ENCODE measurements at regions not wholly inside any gene's neighbourhood (a gene's known extent, or its start where the extent isn't known, plus 50 kb on each side); places are given as distances from the start of the nearest gene placed in this dataset.

DNA sequence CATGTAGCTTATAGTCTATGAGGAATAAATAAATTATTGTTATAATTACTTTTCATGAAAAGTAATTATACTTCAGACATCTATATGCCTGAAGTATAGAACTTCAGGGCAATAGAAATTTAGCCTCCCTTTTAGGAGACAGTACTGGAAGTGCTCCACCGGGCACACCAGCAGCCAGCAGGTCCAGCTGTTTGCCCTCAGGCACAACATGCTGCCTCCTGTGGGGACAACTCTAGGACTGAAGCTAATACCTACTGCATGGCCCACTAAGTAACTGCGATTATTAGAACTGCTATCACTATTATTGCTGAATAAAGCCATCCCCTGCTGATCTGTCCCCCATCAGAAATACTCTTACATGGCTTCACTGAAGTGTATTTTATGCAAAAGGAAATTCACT lies 329.6 kb downstream of the MED10 start:
- no peak overlapping the region for H3K4me3 ChIP-seq (replicated peaks in 1 of 3)
- no peaks in the 10 kb centered on the region for H3K27me3 ChIP-seq
- no peaks in the 10 kb centered on the region for H3K9me3 ChIP-seq
- DNase-seq = no peak
- no peaks in the 10 kb centered on the region for H3K36me3 ChIP-seq
- no peaks in the 10 kb centered on the region for H3K4me1 ChIP-seq
- TF ChIP-seq POLR2A (IDR thresholded peaks at IDR 0.05) (no peak), CTCF (IDR thresholded peaks at IDR 0.05) (no peak)
- H3K27ac ChIP-seq = no peak overlapping the region
- intact Hi-C loops (cut with DNase I) = no loop called here
- WGBS, 2 donors = 79 to 87% methylated on average over 2 of the region's 2 CpGs

DNA sequence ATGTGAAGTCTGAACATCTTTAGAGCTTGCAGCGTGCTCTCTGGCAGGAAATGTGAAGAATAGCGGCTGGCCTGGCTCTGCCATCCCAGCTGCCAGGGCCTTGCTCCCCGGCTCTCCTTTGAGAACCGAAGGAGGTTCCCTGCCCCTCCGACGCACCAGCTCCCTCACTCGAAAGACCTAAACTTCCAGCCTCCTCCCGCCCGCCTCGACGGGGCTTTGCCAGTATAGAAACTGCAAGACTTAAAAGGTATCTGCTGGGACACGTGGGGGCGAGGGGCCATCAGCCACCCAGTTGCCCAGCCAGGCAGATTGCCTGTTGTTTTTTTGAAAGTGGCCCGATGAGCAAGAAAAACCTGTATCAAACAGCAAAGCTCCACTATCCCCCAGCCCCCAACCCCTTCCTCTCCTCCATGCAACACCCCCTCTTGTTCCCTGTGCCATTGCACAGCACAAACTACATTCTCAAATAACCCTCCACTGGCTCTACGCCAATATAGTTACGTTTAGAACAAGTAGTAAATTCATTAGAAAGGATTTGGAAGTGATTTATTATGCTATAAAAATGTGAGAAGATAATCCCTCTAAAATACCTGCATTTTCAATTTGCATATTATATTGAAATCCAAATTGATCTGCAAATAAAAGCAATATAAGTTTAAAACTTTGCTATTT lies 331.9 kb downstream of the MED10 start:
- H3K4me1 ChIP-seq = no peaks in the 10 kb centered on the region
- intact Hi-C loops (cut with DNase I) = no loop called here
- H3K36me3 ChIP-seq = no peaks in the 10 kb centered on the region
- no peak for DNase-seq
- H3K4me3 ChIP-seq (replicated peaks in 1 of 3) = no peak overlapping the region
- TF ChIP-seq POLR2A (IDR thresholded peaks at IDR 0.05) = no peak
- TF ChIP-seq CTCF (IDR thresholded peaks at IDR 0.05) = no peak
- WGBS, 2 donors = 58 to 64% methylated on average over 16 of the region's 16 CpGs
- H3K27me3 ChIP-seq = no peaks in the 10 kb centered on the region
- no peaks in the 10 kb centered on the region for H3K9me3 ChIP-seq
- H3K27ac ChIP-seq = no peak overlapping the region

GRCh38 chr5:6043491-6044310 lies 334.6 kb downstream of the MED10 start:
- no peaks in the 10 kb centered on the region for H3K27me3 ChIP-seq
- H3K27ac ChIP-seq = no peak overlapping the region
- H3K9me3 ChIP-seq = no peaks in the 10 kb centered on the region
- no peaks in the 10 kb centered on the region for H3K36me3 ChIP-seq
- no peak for DNase-seq
- 33 to 44% methylated on average over 9 to 13 of the region's 13 CpGs for WGBS, 2 donors
- H3K4me1 ChIP-seq = no peaks in the 10 kb centered on the region
- TF ChIP-seq CTCF (IDR thresholded peaks at IDR 0.05) (no peak), POLR2A (IDR thresholded peaks at IDR 0.05) (no peak)
- intact Hi-C loops (cut with DNase I) = no loop called here
- no peak overlapping the region for H3K4me3 ChIP-seq (replicated peaks in 1 of 3)

DNA sequence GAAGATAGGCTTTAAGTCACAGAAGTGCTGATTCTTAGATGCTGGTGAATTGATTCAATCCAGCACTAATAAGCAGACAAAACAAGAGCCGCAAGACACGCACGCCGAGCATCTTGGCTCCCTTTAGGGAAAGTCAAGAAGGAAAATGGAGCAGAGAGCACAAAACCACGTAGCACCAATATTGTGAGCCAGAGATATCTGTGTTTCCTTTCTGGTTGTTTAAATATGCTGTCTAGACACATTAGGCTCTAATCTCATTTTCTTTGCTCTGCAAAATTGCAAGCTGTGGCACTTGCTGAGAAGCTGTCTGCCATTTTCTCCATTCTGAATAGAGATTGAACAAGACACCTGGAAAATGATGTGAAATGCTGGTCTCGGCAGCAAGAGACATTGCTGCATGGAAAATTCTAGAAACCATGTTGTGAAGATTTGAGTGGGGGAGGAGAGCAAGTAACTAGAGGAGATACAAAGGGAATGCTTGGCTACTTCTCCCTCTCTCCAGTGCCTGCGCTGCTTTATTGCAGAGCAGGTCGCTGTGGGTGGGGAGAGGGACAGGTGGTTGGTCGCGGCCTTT lies 336.3 kb downstream of the MED10 start:
- Histone ChIP-seq H3K9me3 (no peaks in the 10 kb centered on the region), H3K36me3 (no peaks in the 10 kb centered on the region), H3K4me1 (no peaks in the 10 kb centered on the region), H3K27me3 (no peaks in the 10 kb centered on the region), H3K27ac (no peak overlapping the region), H3K4me3 (replicated peaks in 1 of 3) (no peak overlapping the region)
- intact Hi-C loops (cut with DNase I) = no loop called here
- DNase-seq = no peak
- WGBS, 2 donors = 84% methylated on average over 10 of the region's 10 CpGs
- no peak for TF ChIP-seq POLR2A (IDR thresholded peaks at IDR 0.05)
- no peak for TF ChIP-seq CTCF (IDR thresholded peaks at IDR 0.05)

DNA sequence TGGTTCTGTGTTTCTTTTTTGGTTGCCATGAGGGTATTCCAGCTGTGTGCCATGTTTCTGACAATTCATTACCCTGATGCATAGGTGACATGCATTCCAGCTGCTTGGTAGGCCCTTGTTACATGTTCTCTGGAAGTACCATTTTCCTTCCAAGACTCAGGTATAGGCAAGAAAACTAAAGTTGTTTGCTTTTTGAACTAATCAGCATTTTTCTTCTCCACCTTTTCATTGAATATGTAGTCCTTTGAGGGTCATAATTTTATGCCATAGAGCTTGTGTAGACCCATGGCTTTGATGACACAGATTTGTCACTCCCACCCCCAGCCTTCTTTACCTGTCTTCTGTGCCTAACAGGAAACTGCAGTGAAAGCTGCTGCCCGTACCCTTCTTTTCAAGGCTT lies 339.2 kb downstream of the MED10 start:
- intact Hi-C loops (cut with DNase I) = no loop called here
- no peaks in the 10 kb centered on the region for H3K9me3 ChIP-seq
- DNase-seq = no peak

More for the DNA sequence above, 339.2 kb downstream of the MED10 start:
- no peaks in the 10 kb centered on the region for H3K36me3 ChIP-seq
- WGBS, 2 donors = 82 to 85% methylated on average over 1 of the region's 1 CpG
- no peaks in the 10 kb centered on the region for H3K4me1 ChIP-seq
- H3K4me3 ChIP-seq (replicated peaks in 1 of 3) = no peak overlapping the region
- TF ChIP-seq CTCF (IDR thresholded peaks at IDR 0.05) (no peak), POLR2A (IDR thresholded peaks at IDR 0.05) (no peak)
- H3K27me3 ChIP-seq = no peaks in the 10 kb centered on the region
- H3K27ac ChIP-seq = no peak overlapping the region

All from thyroid gland (tissue), 4 donors.